ENCODE measurements at regions not wholly inside any gene's neighbourhood (a gene's known extent, or its start where the extent isn't known, plus 50 kb on each side); places are given as distances from the start of the nearest gene placed in this dataset.

DNA sequence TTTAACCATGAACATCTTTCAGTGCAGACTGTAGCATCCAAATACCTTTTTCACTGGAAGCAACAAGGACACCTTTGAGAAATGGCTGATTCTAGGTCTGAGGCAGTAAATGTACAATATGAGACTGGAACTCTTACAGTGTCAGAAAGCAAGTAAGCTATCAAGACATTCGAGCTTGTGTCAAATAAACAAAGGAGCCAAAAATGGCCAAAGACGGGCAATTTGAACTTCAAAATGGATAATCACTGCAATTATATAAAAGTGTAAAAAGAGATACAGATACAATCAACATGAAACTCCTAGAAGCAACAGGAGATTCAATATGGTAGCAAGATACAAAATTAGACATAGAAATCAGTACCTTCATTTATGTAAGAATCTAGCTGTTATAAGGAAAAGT lies 138.5 kb upstream of the CCDC54 start:
- no peak for DNase-seq
- no peaks in the 10 kb centered on the region for H3K27me3 ChIP-seq
- H3K4me1 ChIP-seq: peaks cover 0 to 11% (median 0%) of the 10 kb centered on the region in 4 donors
- H3K9me3 ChIP-seq: no peaks in the 10 kb centered on the region
- no peak overlapping the region for H3K27ac ChIP-seq
- TF ChIP-seq POLR2A (IDR thresholded peaks at IDR 0.05): no peak
- TF ChIP-seq, protein P1, sequence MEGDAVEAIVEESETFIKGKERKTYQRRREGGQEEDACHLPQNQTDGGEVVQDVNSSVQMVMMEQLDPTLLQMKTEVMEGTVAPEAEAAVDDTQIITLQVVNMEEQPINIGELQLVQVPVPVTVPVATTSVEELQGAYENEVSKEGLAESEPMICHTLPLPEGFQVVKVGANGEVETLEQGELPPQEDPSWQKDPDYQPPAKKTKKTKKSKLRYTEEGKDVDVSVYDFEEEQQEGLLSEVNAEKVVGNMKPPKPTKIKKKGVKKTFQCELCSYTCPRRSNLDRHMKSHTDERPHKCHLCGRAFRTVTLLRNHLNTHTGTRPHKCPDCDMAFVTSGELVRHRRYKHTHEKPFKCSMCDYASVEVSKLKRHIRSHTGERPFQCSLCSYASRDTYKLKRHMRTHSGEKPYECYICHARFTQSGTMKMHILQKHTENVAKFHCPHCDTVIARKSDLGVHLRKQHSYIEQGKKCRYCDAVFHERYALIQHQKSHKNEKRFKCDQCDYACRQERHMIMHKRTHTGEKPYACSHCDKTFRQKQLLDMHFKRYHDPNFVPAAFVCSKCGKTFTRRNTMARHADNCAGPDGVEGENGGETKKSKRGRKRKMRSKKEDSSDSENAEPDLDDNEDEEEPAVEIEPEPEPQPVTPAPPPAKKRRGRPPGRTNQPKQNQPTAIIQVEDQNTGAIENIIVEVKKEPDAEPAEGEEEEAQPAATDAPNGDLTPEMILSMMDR (IDR thresholded peaks at IDR 0.05): no peak
- no peak overlapping the region for H3K4me3 ChIP-seq
- no peaks in the 10 kb centered on the region for H3K36me3 ChIP-seq

GRCh38 chr3:107239703-107240102 lies 137.5 kb upstream of the CCDC54 start:
- Histone ChIP-seq H3K4me3 (peak overlapping the region in 1 of 4 donors; percentile 68), H3K27me3 (no peaks in the 10 kb centered on the region), H3K4me1 (peaks cover 0 to 11% (median 0%) of the 10 kb centered on the region in 4 donors), H3K27ac (no peak overlapping the region), H3K36me3 (no peaks in the 10 kb centered on the region), H3K9me3 (no peaks in the 10 kb centered on the region)
- TF ChIP-seq, protein P1 (IDR thresholded peaks at IDR 0.05): no peak
- TF ChIP-seq POLR2A (IDR thresholded peaks at IDR 0.05): no peak
- no peak for DNase-seq

GRCh38 chr3:107240183-107241091 lies 136.8 kb upstream of the CCDC54 start:
- peak in 1 of 2 donors; percentile 18 for TF ChIP-seq POLR2A (IDR thresholded peaks at IDR 0.05)
- TF ChIP-seq, protein P1 (IDR thresholded peaks at IDR 0.05): no peak
- DNase-seq: peak; percentile 49 to 83 (median 75)

DNA sequence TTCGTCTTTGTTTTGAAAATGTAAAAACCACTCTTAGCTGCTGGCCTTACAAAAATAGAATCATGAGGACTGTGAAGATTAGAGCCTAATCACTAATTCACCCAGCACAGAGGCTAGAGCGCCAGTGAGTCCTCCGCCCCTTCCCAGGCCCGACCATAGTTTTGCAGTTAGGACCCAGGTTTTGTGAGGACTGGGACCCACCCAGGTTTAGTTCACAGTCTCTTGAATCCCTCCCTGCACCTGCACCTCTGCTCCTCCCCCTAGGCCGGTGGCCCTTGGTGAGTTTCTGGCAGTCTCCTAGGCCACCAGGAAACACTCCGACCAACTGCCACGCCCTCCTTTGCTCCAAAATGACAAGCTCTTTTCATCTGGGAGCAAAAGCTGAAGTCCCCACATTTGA lies 136.0 kb upstream of the CCDC54 start:
- peak overlapping the region; percentile 63 to 68 (median 64) for H3K4me3 ChIP-seq
- peak overlapping the region in 1 of 4 donors; percentile 55 for H3K27ac ChIP-seq
- TF ChIP-seq, protein P1 (IDR thresholded peaks at IDR 0.05): no peak
- no peak for TF ChIP-seq POLR2A (IDR thresholded peaks at IDR 0.05)
- no peaks in the 10 kb centered on the region for H3K9me3 ChIP-seq
- no peaks in the 10 kb centered on the region for H3K27me3 ChIP-seq
- DNase-seq: peak in 2 of 3 donors; percentile 28 to 52
- peaks cover 0 to 11% (median 0%) of the 10 kb centered on the region in 4 donors for H3K4me1 ChIP-seq
- H3K36me3 ChIP-seq: no peaks in the 10 kb centered on the region

More at GRCh38 chr3:107240183-107241091, 136.8 kb upstream of the CCDC54 start:
- no peaks in the 10 kb centered on the region for H3K9me3 ChIP-seq
- peak overlapping the region; percentile 63 to 68 (median 64) for H3K4me3 ChIP-seq
- no peaks in the 10 kb centered on the region for H3K27me3 ChIP-seq
- peak overlapping the region; percentile 34 to 71 (median 56) for H3K27ac ChIP-seq
- no peaks in the 10 kb centered on the region for H3K36me3 ChIP-seq
- peaks cover 0 to 11% (median 0%) of the 10 kb centered on the region in 4 donors for H3K4me1 ChIP-seq

- no peak overlapping the region for H3K4me3 ChIP-seq
- peaks cover 0 to 11% (median 0%) of the 10 kb centered on the region in 4 donors for H3K4me1 ChIP-seq
- no peaks in the 10 kb centered on the region for H3K36me3 ChIP-seq
These were observed 134.7 kb upstream of the CCDC54 start for GRCh38 chr3:107242579-107242978.

More at GRCh38 chr3:107242579-107242978, 134.7 kb upstream of the CCDC54 start:
- Histone ChIP-seq H3K9me3 (no peaks in the 10 kb centered on the region), H3K27me3 (no peaks in the 10 kb centered on the region), H3K27ac (no peak overlapping the region)
- no peak for TF ChIP-seq POLR2A (IDR thresholded peaks at IDR 0.05)
- TF ChIP-seq, protein P1 (IDR thresholded peaks at IDR 0.05): no peak
- DNase-seq: no peak

Measured in Peyer's patch (tissue), 4 donors.